H1 (cell line): ENCODE measurements at regions not wholly inside any gene's neighbourhood (a gene's known extent, or its start where the extent isn't known, plus 50 kb on each side); places are given as distances from the start of the nearest gene placed in this dataset.
"Not testable (repeated sequence)": the region's sequence is repeated elsewhere in the genome, so short reads cannot be mapped to it uniquely, and the experiment has no call there.

Experiments used
- CTCF ChIA-PET: fragments of 300-600 bp; sonication (Branson Sonifier 250); formaldehyde crosslinking; loops from one replicate; lab custom pipeline; 2021; ENCODE audit not compliant: partially characterized antibody; lab: Charles Lee
- POLR2A ChIA-PET: fragments of 300-600 bp; sonication (Branson Sonifier 250); formaldehyde crosslinking; loops from one replicate; lab custom pipeline; 2021; ENCODE audit warnings: inconsistent platforms; ENCODE audit not compliant: partially characterized antibody; lab: Charles Lee
- DNase-seq, 2 experiments: peaks; one replicate each; pipeline versions ENCODE4 v3.0.0 to v3.0.0-alpha.2; 2010 to 2022; ENCODE audit warnings: low spot score in 2 of 2, low read depth in 1 of 2, mixed read lengths in 1 of 2
- FAIRE-seq: peaks from 2 replicates; lab custom pipeline; 2011; peaks lifted over from hg19 to GRCh38; lab: Jason Lieb, UNC
- H2AFZ ChIP-seq: 2 replicates; pipeline ENCODE4 v1.8.1; 2012; ENCODE audit warnings: low read length, inconsistent platforms
- H2AK5ac ChIP-seq: 2 replicates; pipeline ENCODE4 v1.6.1; 2013; ENCODE audit warnings: low read depth, low read length
- H2BK120ac ChIP-seq: replicated peaks from 2 replicates; pipeline ENCODE3; 2013; ENCODE audit warnings: low read depth, low read length, inconsistent platforms
- H2BK12ac ChIP-seq: 2 replicates; pipeline ENCODE4 v1.6.1; 2013; ENCODE audit warnings: low read depth, low read length
- H2BK15ac ChIP-seq: 2 replicates; pipeline ENCODE4 v1.6.1; 2013; ENCODE audit warnings: low read length
- H2BK20ac ChIP-seq: 2 replicates; pipeline ENCODE4 v1.6.1; 2013; ENCODE audit warnings: low read length
- H2BK5ac ChIP-seq: 2 replicates; pipeline ENCODE4 v1.6.1; 2013; ENCODE audit warnings: low read depth, low read length
- H3K14ac ChIP-seq: 2 replicates; pipeline ENCODE4 v1.6.1; 2013; ENCODE audit warnings: inconsistent platforms; ENCODE audit not compliant: insufficient read length
- H3K18ac ChIP-seq: 2 replicates; pipeline ENCODE4 v1.6.1; 2013; ENCODE audit warnings: low read length; ENCODE audit errors: extremely low read depth
- H3K23ac ChIP-seq: 2 replicates; pipeline ENCODE4 v1.6.1; 2013; ENCODE audit warnings: inconsistent platforms; ENCODE audit not compliant: insufficient read length
- H3K23me2 ChIP-seq: 2 replicates; pipeline ENCODE4 v1.6.1; 2013; ENCODE audit warnings: low read depth, low read length
- H3K27ac ChIP-seq: 2 replicates; pipeline ENCODE4 v1.6.1; 2011; ENCODE audit warnings: low read depth, low read length, inconsistent platforms
- H3K27me3 ChIP-seq, 4 experiments: replicated peaks in 1 of 4; 1 replicate in 1 of 4; 2 replicates in 3 of 4; pipeline versions ENCODE4 v1.6.1 to v1.8.1; 2011 to 2013; ENCODE audit warnings: low read length in 3 of 4, mild to moderate bottlenecking in 3 of 4, inconsistent platforms in 2 of 4, mixed read lengths in 2 of 4, moderate library complexity in 1 of 4; ENCODE audit not compliant: control insufficient read depth in 3 of 4, insufficient read depth in 3 of 4; ENCODE audit errors: extremely low read depth in 1 of 4
- H3K36me3 ChIP-seq, 4 experiments: 2 replicates each; pipeline versions ENCODE4 v1.6.1 to v1.8.1; 2011 to 2013; ENCODE audit warnings: mild to moderate bottlenecking in 4 of 4, low read length in 3 of 4, moderate library complexity in 2 of 4, control low read depth in 1 of 4, inconsistent platforms in 1 of 4; ENCODE audit not compliant: insufficient read depth in 4 of 4, control insufficient read depth in 2 of 4
- H3K4ac ChIP-seq: replicated peaks from 2 replicates; pipeline ENCODE3; 2013; ENCODE audit warnings: low read length, low read depth, mixed read lengths, inconsistent platforms; ENCODE audit not compliant: insufficient read length
- H3K4me1 ChIP-seq, 4 experiments: replicated peaks in 1 of 4; 1 replicate in 1 of 4; 2 replicates in 3 of 4; pipeline versions ENCODE4 v1.6.1 to v1.8.1; 2011 to 2013; ENCODE audit warnings: low read length in 3 of 4, inconsistent platforms in 2 of 4, mixed read lengths in 1 of 4; ENCODE audit not compliant: insufficient read depth in 4 of 4, control insufficient read depth in 3 of 4
- H3K4me2 ChIP-seq, 2 experiments: 2 replicates each; pipeline versions ENCODE4 v1.6.1 to v1.8.1; 2011 to 2013; ENCODE audit warnings: low read depth in 2 of 2, low read length in 2 of 2, control low read depth in 1 of 2, inconsistent platforms in 1 of 2, mild to moderate bottlenecking in 1 of 2; ENCODE audit not compliant: insufficient read depth in 1 of 2
- H3K4me3 ChIP-seq, 4 experiments: fragments of 200-600, 300-600 bp in 1 of 4; sonication (generic), shearing (Covaris generic), sonication (Bioruptor Twin) in 1 of 4; 2 replicates each; pipeline versions ENCODE4 v1.5.1 to v1.8.1; 2011 to 2016; ENCODE audit warnings: low read length in 4 of 4, low read depth in 3 of 4, control low read depth in 2 of 4, inconsistent platforms in 2 of 4, mild to moderate bottlenecking in 2 of 4, mixed read lengths in 1 of 4, moderate library complexity in 1 of 4; ENCODE audit not compliant: insufficient read depth in 2 of 4; ENCODE audit errors: extremely low read depth in 1 of 4
- H3K56ac ChIP-seq: replicated peaks from 2 replicates; pipeline ENCODE3; 2013; ENCODE audit warnings: low read depth, mild to moderate bottlenecking, mixed read lengths, low read length, inconsistent platforms; ENCODE audit not compliant: insufficient read length
- H3K79me1 ChIP-seq: 2 replicates; pipeline ENCODE4 v1.6.1; 2013; ENCODE audit warnings: low read depth, low read length, control low read depth
- H3K79me2 ChIP-seq, 2 experiments: 2 replicates each; pipeline versions ENCODE4 v1.6.1 to v1.8.1; 2012 to 2013; ENCODE audit warnings: low read length in 2 of 2, mild to moderate bottlenecking in 2 of 2, inconsistent platforms in 1 of 2; ENCODE audit not compliant: insufficient read depth in 2 of 2, control insufficient read depth in 1 of 2
- H3K9ac ChIP-seq, 4 experiments: replicated peaks in 1 of 4; 1 replicate in 1 of 4; 2 replicates in 3 of 4; pipeline versions ENCODE4 v1.6.1 to v1.8.1; 2011 to 2013; ENCODE audit warnings: low read depth in 3 of 4, low read length in 3 of 4, control low read depth in 2 of 4, mild to moderate bottlenecking in 2 of 4, moderate library complexity in 2 of 4, inconsistent platforms in 1 of 4; ENCODE audit errors: extremely low read depth in 1 of 4
- H3K9me3 ChIP-seq, 2 experiments: 2 replicates each; pipeline versions ENCODE4 v1.6.1 to v1.8.1; 2012 to 2013; ENCODE audit warnings: mild to moderate bottlenecking in 2 of 2, moderate library complexity in 2 of 2, control low read depth in 1 of 2, inconsistent platforms in 1 of 2, low read depth in 1 of 2, low read length in 1 of 2, mixed read lengths in 1 of 2; ENCODE audit not compliant: insufficient read depth in 2 of 2
- H4K20me1 ChIP-seq, 2 experiments: replicated peaks in 1 of 2; 2 replicates each; pipeline versions ENCODE3 to v1.8.1; 2011 to 2013; ENCODE audit warnings: inconsistent platforms in 2 of 2, low read length in 2 of 2, mild to moderate bottlenecking in 1 of 2; ENCODE audit not compliant: insufficient read depth in 2 of 2, control insufficient read depth in 1 of 2
- H4K5ac ChIP-seq: 2 replicates; pipeline ENCODE4 v1.6.1; 2013; ENCODE audit warnings: low read length, low read depth, mixed read lengths, inconsistent platforms; ENCODE audit not compliant: insufficient read length
- H4K8ac ChIP-seq: 2 replicates; pipeline ENCODE4 v1.8.0; 2013; ENCODE audit warnings: mild to moderate bottlenecking, moderate library complexity, low read length, inconsistent platforms; ENCODE audit not compliant: insufficient read depth; ENCODE audit errors: extremely low read depth
- H4K91ac ChIP-seq: replicated peaks from 2 replicates; pipeline ENCODE3; 2013; ENCODE audit warnings: low read length, mixed read lengths, inconsistent platforms; ENCODE audit not compliant: insufficient read length
- WGBS, 2 experiments: shearing (Covaris generic) in 1 of 2; methylation state at CpG; one replicate each; pipeline versions ENCODE4 v1.1.6 to v1.1.7; 2013 to 2015; ENCODE audit warnings: low lambda C conversion rate in 2 of 2, mixed read lengths in 2 of 2, inconsistent platforms in 1 of 2, low coverage in 1 of 2, missing lambda C conversion rate in 1 of 2; ENCODE audit not compliant: insufficient replicate concordance in 2 of 2, insufficient coverage in 1 of 2, insufficient read length in 1 of 2; ENCODE audit errors: extremely low coverage in 1 of 2, missing lambda C conversion rate in 1 of 2; 5-methylcytosine and 5-hydroxymethylcytosine counted together

DNA sequence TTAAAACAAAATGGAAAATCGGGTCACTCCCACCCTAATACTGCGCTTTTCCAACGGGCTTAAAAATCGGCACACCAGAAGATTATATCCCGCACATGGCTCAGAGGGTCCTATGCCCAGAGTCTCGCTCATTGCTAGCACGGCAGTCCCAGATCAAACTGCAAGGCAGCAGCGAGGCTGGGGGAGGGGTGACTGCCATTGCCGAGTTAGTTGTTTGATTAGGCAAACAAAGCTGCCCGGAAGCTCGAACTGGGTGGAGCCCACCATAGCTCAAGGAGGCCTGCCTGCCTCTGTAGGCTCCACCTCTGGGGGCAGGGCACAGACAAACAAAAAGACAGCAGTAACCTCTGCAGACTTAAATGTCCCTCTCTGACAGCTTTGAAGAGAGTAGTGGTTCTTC is 100.7 kb upstream of the KLHL1 start:
- H4K91ac ChIP-seq, H3K4me1 ChIP-seq, H2BK20ac ChIP-seq, DNase-seq, H2BK120ac ChIP-seq, H2BK15ac ChIP-seq, FAIRE-seq, H3K56ac ChIP-seq, H3K27ac ChIP-seq, H4K8ac ChIP-seq, H4K20me1 ChIP-seq, H3K79me1 ChIP-seq, H2BK5ac ChIP-seq, H3K4me3 ChIP-seq, H3K36me3 ChIP-seq, H2AK5ac ChIP-seq, H3K4ac ChIP-seq, CTCF ChIA-PET, H3K27me3 ChIP-seq, H3K23ac ChIP-seq, H3K18ac ChIP-seq, H3K14ac ChIP-seq, H3K9me3 ChIP-seq, H3K9ac ChIP-seq, H3K23me2 ChIP-seq, H4K5ac ChIP-seq, H2AFZ ChIP-seq, POLR2A ChIA-PET, H3K4me2 ChIP-seq, H3K79me2 ChIP-seq, H2BK12ac ChIP-seq: not testable (repeated sequence)
- 88% methylated on average over 11 of the region's 11 CpGs; no CpG with 5 or more reads in 1 of the 2 experiments for WGBS, 2 experiments
